OCI-LY7 (cell line): ENCODE measurements at regions not wholly inside any gene's neighbourhood (a gene's known extent, or its start where the extent isn't known, plus 50 kb on each side); places are given as distances from the start of the nearest gene placed in this dataset.

ENCODE experiments used
- BruUV-seq: library from RNA; stranded (reverse); fragments of 400-500 nt; replicated peaks from 2 replicates; lab custom pipeline; 2021; lab: Mats Ljungman, UMichigan
- CTCF ChIA-PET: fragments of 300-600 bp; sonication (Branson Sonifier 250); formaldehyde crosslinking; loops from one replicate; lab custom pipeline; 2022; ENCODE audit warnings: antibody characterized with exemption; ENCODE audit not compliant: unreplicated experiment; lab: Charles Lee
- POLR2A ChIA-PET: fragments of 300-600 bp; sonication (Branson Sonifier 250); formaldehyde crosslinking; loops from one replicate; lab custom pipeline; 2022; ENCODE audit warnings: antibody characterized with exemption; lab: Charles Lee
- DNase-seq: peaks from one replicate; pipeline ENCODE4 v3.0.0-alpha.2; 2015; ENCODE audit warnings: low spot score
- H2AFZ ChIP-seq: fragments of 200-600 bp; sonication (generic), shearing (Covaris generic); 2 replicates; pipeline ENCODE4 v1.6.1; 2014; ENCODE audit warnings: mild to moderate bottlenecking, antibody characterized with exemption, low read length, moderate library complexity
- H3K27ac ChIP-seq: fragments of 200-600 bp; sonication (generic); 2 replicates; pipeline ENCODE4 v1.5.1; 2014; ENCODE audit warnings: mixed run types, low read depth, mild to moderate bottlenecking, moderate library complexity, low read length, inconsistent platforms; ENCODE audit not compliant: poor library complexity, severe bottlenecking
- H3K36me3 ChIP-seq: fragments of 200-600 bp; sonication (generic); 2 replicates; pipeline ENCODE4 v1.6.1; 2014; ENCODE audit warnings: mild to moderate bottlenecking, antibody characterized with exemption, low read length, moderate library complexity, mixed read lengths; ENCODE audit not compliant: insufficient read depth
- H3K4me1 ChIP-seq: fragments of 200-600 bp; sonication (generic); 2 replicates; pipeline ENCODE4 v1.5.1; 2014; ENCODE audit warnings: mild to moderate bottlenecking, low read length; ENCODE audit not compliant: insufficient read depth, poor library complexity, severe bottlenecking
- H3K4me2 ChIP-seq: fragments of 200-600 bp; sonication (generic); 2 replicates; pipeline ENCODE4 v1.6.1; 2014; ENCODE audit warnings: mild to moderate bottlenecking, low read length
- H3K4me3 ChIP-seq: fragments of 200-600 bp; sonication (generic); 2 replicates; pipeline ENCODE4 v1.5.1; 2014; ENCODE audit warnings: mild to moderate bottlenecking, low read depth, low read length; ENCODE audit not compliant: poor library complexity, severe bottlenecking
- H3K79me2 ChIP-seq: fragments of 200-600 bp; sonication (generic); 2 replicates; pipeline ENCODE4 v1.6.1; 2016; ENCODE audit warnings: low read depth, mild to moderate bottlenecking, low read length, moderate library complexity, mixed read lengths; ENCODE audit not compliant: insufficient read depth
- H3K9me2 ChIP-seq: fragments of 200-600 bp; sonication (generic); 2 replicates; pipeline ENCODE4 v1.6.1; 2016; ENCODE audit warnings: mild to moderate bottlenecking, low read length, mixed read lengths; ENCODE audit not compliant: insufficient read depth
- H3K9me3 ChIP-seq: fragments of 200-600 bp; sonication (generic); 2 replicates; pipeline ENCODE4 v1.6.1; 2014; ENCODE audit warnings: mild to moderate bottlenecking, mixed run types, low read length, mixed read lengths
- H4K20me1 ChIP-seq: fragments of 200-600 bp; sonication (generic); 2 replicates; pipeline ENCODE4 v1.6.1; 2014; ENCODE audit warnings: mild to moderate bottlenecking, antibody characterized with exemption, low read length, moderate library complexity, mixed read lengths; ENCODE audit not compliant: insufficient read depth
- EZH2phosphoT487 ChIP-seq: fragments of 200-600 bp; sonication (generic); IDR thresholded peaks from 2 replicates; pipeline ENCODE4 v1.6.1; 2018; ENCODE audit warnings: low read depth, borderline replicate concordance, mild to moderate bottlenecking, mixed run types, antibody characterized with exemption, low read length, moderate library complexity, mixed read lengths
- intact Hi-C: fragments of 100-400 bp; cut with micrococcal nuclease; formaldehyde crosslinking; loops from one replicate; pipeline ENCODE4 v1.10.0; 2022; ENCODE audit not compliant: unreplicated experiment
- TF ChIP-seq, protein P1 (sequence below): fragments of 200-600 bp; sonication (generic); conservative IDR thresholded peaks from 2 replicates; pipeline ENCODE4 v1.5.1; 2014; ENCODE audit warnings: mild to moderate bottlenecking, antibody characterized with exemption, low read length, moderate library complexity, mixed read lengths

DNA sequence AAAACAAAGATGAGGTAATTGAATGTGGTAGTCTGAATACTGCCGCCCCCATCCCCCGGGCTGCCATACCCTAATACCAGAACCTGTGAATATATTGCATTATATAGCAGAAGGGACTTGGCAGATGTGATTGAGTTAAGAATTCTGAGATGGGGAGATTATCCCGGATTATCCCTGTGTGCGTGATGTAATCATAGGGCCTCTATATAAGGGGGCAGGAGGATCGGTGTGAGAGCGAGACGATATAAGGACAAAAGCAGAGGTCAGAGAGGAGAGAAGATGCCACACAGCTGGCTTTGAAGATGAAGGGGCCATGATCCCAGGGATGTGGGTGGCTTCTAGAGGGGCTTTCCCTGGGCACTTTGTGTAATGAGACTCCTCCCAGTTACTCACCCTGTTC lies 101.7 kb upstream of the TLE1 start:
- Histone ChIP-seq H3K4me2 (no peak overlapping the region), H3K4me1 (no peaks in the 10 kb centered on the region), H3K9me2 (no peaks in the 10 kb centered on the region), H2AFZ (no peak overlapping the region), H3K79me2 (no peaks in the 10 kb centered on the region), H3K9me3 (no peaks in the 10 kb centered on the region), H3K36me3 (no peaks in the 10 kb centered on the region), H3K27ac (no peak overlapping the region), H3K4me3 (no peak overlapping the region), H4K20me1 (no peaks in the 10 kb centered on the region)
- TF ChIP-seq, protein P1, sequence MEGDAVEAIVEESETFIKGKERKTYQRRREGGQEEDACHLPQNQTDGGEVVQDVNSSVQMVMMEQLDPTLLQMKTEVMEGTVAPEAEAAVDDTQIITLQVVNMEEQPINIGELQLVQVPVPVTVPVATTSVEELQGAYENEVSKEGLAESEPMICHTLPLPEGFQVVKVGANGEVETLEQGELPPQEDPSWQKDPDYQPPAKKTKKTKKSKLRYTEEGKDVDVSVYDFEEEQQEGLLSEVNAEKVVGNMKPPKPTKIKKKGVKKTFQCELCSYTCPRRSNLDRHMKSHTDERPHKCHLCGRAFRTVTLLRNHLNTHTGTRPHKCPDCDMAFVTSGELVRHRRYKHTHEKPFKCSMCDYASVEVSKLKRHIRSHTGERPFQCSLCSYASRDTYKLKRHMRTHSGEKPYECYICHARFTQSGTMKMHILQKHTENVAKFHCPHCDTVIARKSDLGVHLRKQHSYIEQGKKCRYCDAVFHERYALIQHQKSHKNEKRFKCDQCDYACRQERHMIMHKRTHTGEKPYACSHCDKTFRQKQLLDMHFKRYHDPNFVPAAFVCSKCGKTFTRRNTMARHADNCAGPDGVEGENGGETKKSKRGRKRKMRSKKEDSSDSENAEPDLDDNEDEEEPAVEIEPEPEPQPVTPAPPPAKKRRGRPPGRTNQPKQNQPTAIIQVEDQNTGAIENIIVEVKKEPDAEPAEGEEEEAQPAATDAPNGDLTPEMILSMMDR: no peak
- TF ChIP-seq EZH2phosphoT487: no peak
- no TSS peak for BruUV-seq
- POLR2A ChIA-PET: no interaction called here
- intact Hi-C loops: no loop called here
- no peak for DNase-seq
- CTCF ChIA-PET: no interaction called here

DNA sequence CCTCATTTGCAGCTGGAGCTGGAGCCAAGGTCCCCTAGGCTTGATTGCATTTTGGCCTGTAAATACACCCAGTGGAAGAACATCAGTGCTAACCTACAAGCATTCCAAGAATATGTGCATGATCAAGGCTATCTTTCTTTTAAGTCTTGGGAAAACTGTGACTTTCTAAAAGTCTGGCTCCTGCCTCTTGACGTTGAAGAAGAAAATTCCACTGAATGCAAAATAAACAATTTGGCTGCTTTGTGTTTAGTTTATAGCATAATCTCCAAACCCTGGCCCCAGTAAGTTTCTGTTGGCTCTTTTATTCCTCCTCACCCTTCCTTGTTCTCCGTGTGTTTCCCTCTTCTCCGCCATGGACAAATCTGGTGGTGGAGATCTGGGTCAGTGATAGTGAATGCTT lies 109.3 kb upstream of the TLE1 start:
- H3K9me2 ChIP-seq: no peaks in the 10 kb centered on the region
- no peaks in the 10 kb centered on the region for H4K20me1 ChIP-seq
- H3K4me3 ChIP-seq: no peak overlapping the region
- no peak overlapping the region for H3K4me2 ChIP-seq
- CTCF ChIA-PET: no interaction called here
- H3K9me3 ChIP-seq: no peaks in the 10 kb centered on the region
- H3K36me3 ChIP-seq: no peaks in the 10 kb centered on the region
- POLR2A ChIA-PET: no interaction called here
- no peaks in the 10 kb centered on the region for H3K4me1 ChIP-seq
- no peak overlapping the region for H2AFZ ChIP-seq
- BruUV-seq: no TSS peak
- intact Hi-C loops: no loop called here
- TF ChIP-seq, protein P1: no peak
- TF ChIP-seq EZH2phosphoT487: no peak
- no peaks in the 10 kb centered on the region for H3K79me2 ChIP-seq
- no peak overlapping the region for H3K27ac ChIP-seq
- no peak for DNase-seq

DNA sequence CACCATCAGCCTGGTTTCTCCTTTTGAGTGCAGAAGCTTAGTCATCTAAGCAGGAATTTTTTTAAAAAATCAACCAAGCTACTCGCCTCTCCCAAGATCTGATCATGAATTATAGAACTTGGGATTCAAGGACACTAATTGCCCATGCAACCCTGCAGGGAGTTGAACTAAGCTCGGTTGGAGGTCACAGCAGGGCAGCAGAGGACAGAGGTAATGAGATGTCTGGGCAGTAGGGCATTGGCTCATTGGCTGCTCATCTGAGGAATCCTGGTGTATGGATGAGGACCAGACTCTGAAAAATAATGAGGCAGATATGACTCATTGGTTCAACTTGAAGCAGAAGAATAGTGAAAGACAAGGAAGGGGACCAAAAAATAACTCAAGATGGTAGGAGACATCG lies 111.8 kb upstream of the TLE1 start:
- Histone ChIP-seq H3K79me2 (no peaks in the 10 kb centered on the region), H4K20me1 (no peaks in the 10 kb centered on the region), H3K36me3 (no peaks in the 10 kb centered on the region), H3K9me3 (no peaks in the 10 kb centered on the region), H3K9me2 (no peaks in the 10 kb centered on the region), H3K27ac (no peak overlapping the region), H3K4me1 (no peaks in the 10 kb centered on the region), H3K4me2 (no peak overlapping the region), H2AFZ (no peak overlapping the region), H3K4me3 (no peak overlapping the region)
- no TSS peak for BruUV-seq
- ChIA-PET POLR2A (interaction anchor here (1.9 kb wide), 1 partner anchor 8 kb away, joined by 4 read pairs; no protein-coding TSS in a partner anchor), CTCF (no interaction called here)
- intact Hi-C loops: no loop called here
- DNase-seq: no peak
- TF ChIP-seq, protein P1: no peak
- TF ChIP-seq EZH2phosphoT487: no peak
